A673 (cell line): ENCODE measurements at regions not wholly inside any gene's neighbourhood (a gene's known extent, or its start where the extent isn't known, plus 50 kb on each side); places are given as distances from the start of the nearest gene placed in this dataset.

Source experiments
- BruUV-seq: library from RNA; stranded (reverse); fragments of 400-500 nt; replicated peaks from 2 replicates; lab custom pipeline; 2021; lab: Mats Ljungman, UMichigan
- CTCF ChIA-PET: fragments of 300-600 bp; sonication (Branson Sonifier 250); formaldehyde crosslinking; loops from one replicate; lab custom pipeline; 2022; ENCODE audit warnings: antibody characterized with exemption; lab: Charles Lee
- POLR2A ChIA-PET: fragments of 300-600 bp; sonication (Branson Sonifier 250); formaldehyde crosslinking; loops from one replicate; lab custom pipeline; 2022; ENCODE audit warnings: antibody characterized with exemption; ENCODE audit not compliant: low non-redundant PET; lab: Charles Lee
- DNase-seq: peaks from one replicate; pipeline ENCODE4 v3.0.0-alpha.2; 2015; ENCODE audit warnings: low spot score
- H3K27ac ChIP-seq: fragments of 200-600 bp; sonication (generic); 2 replicates; pipeline ENCODE4 v1.5.1; 2016; ENCODE audit warnings: mixed run types, low read depth, mild to moderate bottlenecking, mixed read lengths, antibody characterized with exemption, low read length; ENCODE audit not compliant: poor library complexity, severe bottlenecking
- H3K27me3 ChIP-seq: fragments of 200-600 bp; sonication (generic); replicated peaks from 2 replicates; pipeline ENCODE4 v1.6.1; 2017; ENCODE audit warnings: mixed run types, low read depth, mild to moderate bottlenecking, mixed read lengths, antibody characterized with exemption, low read length; ENCODE audit not compliant: insufficient read depth, poor library complexity
- H3K36me3 ChIP-seq: fragments of 200-600 bp; sonication (generic); 2 replicates; pipeline ENCODE4 v1.6.1; 2016; ENCODE audit warnings: mixed run types, mild to moderate bottlenecking, mixed read lengths, antibody characterized with exemption, low read length; ENCODE audit not compliant: insufficient read depth, poor library complexity, severe bottlenecking
- H3K4me1 ChIP-seq: fragments of 200-600 bp; sonication (generic); 2 replicates; pipeline ENCODE4 v1.6.1; 2017; ENCODE audit warnings: mixed run types, mild to moderate bottlenecking, mixed read lengths, antibody characterized with exemption, low read length; ENCODE audit not compliant: insufficient read depth, poor library complexity, severe bottlenecking
- H3K4me3 ChIP-seq: fragments of 200-600 bp; sonication (generic); 2 replicates; pipeline ENCODE4 v1.5.1; 2016; ENCODE audit warnings: low read depth, mixed run types, mild to moderate bottlenecking, mixed read lengths, low read length; ENCODE audit not compliant: poor library complexity, severe bottlenecking
- H3K9me3 ChIP-seq: fragments of 200-600 bp; sonication (generic); 2 replicates; pipeline ENCODE4 v1.6.1; 2016; ENCODE audit warnings: mixed run types, low read depth, mild to moderate bottlenecking, mixed read lengths, antibody characterized with exemption, low read length; ENCODE audit not compliant: poor library complexity, severe bottlenecking
- CTCF ChIP-seq: fragments of 300-800, 200-600 bp; sonication (generic); conservative IDR thresholded peaks from 2 replicates; pipeline ENCODE4 v1.5.1; 2017; ENCODE audit warnings: low read depth, mild to moderate bottlenecking, antibody characterized with exemption, low read length, moderate library complexity, mixed read lengths
- EZH2 ChIP-seq: fragments of 200-600 bp; sonication (generic); IDR thresholded peaks from 2 replicates; pipeline ENCODE4 v1.6.1; 2017; ENCODE audit warnings: borderline replicate concordance, low read depth, mild to moderate bottlenecking, mixed read lengths, antibody characterized with exemption, low read length; ENCODE audit not compliant: poor library complexity, severe bottlenecking
- intact Hi-C: fragments of 100-400 bp; cut with micrococcal nuclease; formaldehyde crosslinking; loops from one replicate; pipeline ENCODE4 v1.10.0; 2022; ENCODE audit not compliant: unreplicated experiment

- H3K9me3 ChIP-seq, result no peaks in the 10 kb centered on the region
- H3K4me3 ChIP-seq, result no peak overlapping the region
- H3K27me3 ChIP-seq, result no peaks in the 10 kb centered on the region
- BruUV-seq, result no TSS peak
- no peaks in the 10 kb centered on the region for H3K4me1 ChIP-seq
- no peak for TF ChIP-seq EZH2
- no peak for TF ChIP-seq CTCF
- ChIA-PET CTCF (no interaction called here), POLR2A (no interaction called here)
- H3K27ac ChIP-seq, result no peak overlapping the region
- no peak for DNase-seq
- intact Hi-C loops, result no loop called here
- no peaks in the 10 kb centered on the region for H3K36me3 ChIP-seq
These were observed 418.0 kb upstream of the PITX2 start for GRCh38 chr4:111040904-111041303.

- ChIA-PET POLR2A (no interaction called here), CTCF (no interaction called here)
- no TSS peak for BruUV-seq
- no peak overlapping the region for H3K4me3 ChIP-seq
- H3K27ac ChIP-seq, result no peak overlapping the region
- no peaks in the 10 kb centered on the region for H3K4me1 ChIP-seq
- intact Hi-C loops, result no loop called here
- no peaks in the 10 kb centered on the region for H3K36me3 ChIP-seq
- H3K9me3 ChIP-seq, result no peaks in the 10 kb centered on the region
- TF ChIP-seq EZH2 (no peak), CTCF (no peak)
- no peak for DNase-seq
- H3K27me3 ChIP-seq, result no peaks in the 10 kb centered on the region
These were observed 420.4 kb upstream of the PITX2 start for GRCh38 chr4:111043286-111043685.

DNA sequence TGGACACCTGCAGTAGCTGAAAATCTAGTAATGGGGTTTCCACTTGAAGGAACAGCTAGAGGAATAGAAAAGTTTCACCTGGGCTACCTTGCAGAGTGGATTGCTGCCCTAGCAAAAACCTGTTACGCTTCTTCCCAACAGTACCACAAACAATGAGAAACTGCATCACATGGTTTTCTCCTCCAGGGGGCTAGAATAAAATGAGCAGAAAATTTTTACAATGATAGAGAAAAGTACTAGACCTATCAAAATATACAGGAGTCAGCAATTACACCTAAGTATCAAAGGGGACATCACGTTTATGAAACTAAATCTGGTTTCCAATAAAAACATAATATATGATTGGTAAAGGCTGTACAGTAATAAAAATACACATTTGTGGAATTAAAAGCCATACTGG lies 423.1 kb upstream of the PITX2 start:
- ChIA-PET CTCF (no interaction called here), POLR2A (no interaction called here)
- Histone ChIP-seq H3K27me3 (no peaks in the 10 kb centered on the region), H3K36me3 (no peaks in the 10 kb centered on the region), H3K4me3 (no peak overlapping the region), H3K4me1 (no peaks in the 10 kb centered on the region), H3K9me3 (no peaks in the 10 kb centered on the region), H3K27ac (no peak overlapping the region)
- BruUV-seq, result no TSS peak
- no peak for DNase-seq
- intact Hi-C loops, result no loop called here
- TF ChIP-seq EZH2, result no peak
- TF ChIP-seq CTCF, result 0 out of 2 replicates have a peak, but pooled peaks have one; percentile 26
